K562 (cell line): ENCODE measurements at regions not wholly inside any gene's neighbourhood (a gene's known extent, or its start where the extent isn't known, plus 50 kb on each side); places are given as distances from the start of the nearest gene placed in this dataset.
"Not testable (repeated sequence)": the region's sequence is repeated elsewhere in the genome, so short reads cannot be mapped to it uniquely, and the experiment has no call there.

Experiments
- AFF4 ChIP-seq: sonication (generic); formaldehyde crosslinking; IDR thresholded peaks from 2 replicates; pipeline ENCODE4 v1.8.0; 2023; ENCODE audit warnings: mild to moderate bottlenecking, missing genetic modification reagents
- CTCFL ChIP-seq: IDR thresholded peaks from 2 replicates; pipeline ENCODE4 v1.6.1; 2011; ENCODE audit warnings: borderline replicate concordance, low read depth, mild to moderate bottlenecking, moderate library complexity, low read length; ENCODE audit not compliant: insufficient read depth, poor library complexity, severe bottlenecking
- CXXC5 ChIP-seq: fragments of 250-450 bp; sonication (Bioruptor Pico); IDR thresholded peaks from 2 replicates; pipeline ENCODE4 v1.8.0; 2022; ENCODE audit warnings: inconsistent platforms, mild to moderate bottlenecking, moderate library complexity
- E2F6 ChIP-seq, 2 experiments: IDR thresholded peaks; 2 replicates each; pipeline ENCODE4 v1.6.1; 2011; ENCODE audit warnings: borderline replicate concordance in 1 of 2, control low read depth in 1 of 2, low read depth in 1 of 2, low read length in 1 of 2, mild to moderate bottlenecking in 1 of 2, mixed read lengths in 1 of 2, moderate library complexity in 1 of 2; ENCODE audit not compliant: insufficient read depth in 1 of 2, insufficient read length in 1 of 2, poor library complexity in 1 of 2, severe bottlenecking in 1 of 2; ENCODE audit errors: extremely low read depth in 1 of 2
- FOXM1 ChIP-seq, 2 experiments: fragments of 450-650 bp in 1 of 2; sonication (generic) in 1 of 2; formaldehyde crosslinking in 1 of 2; IDR thresholded peaks; 2 replicates each; pipeline versions ENCODE4 v1.6.1 to v1.9.0; 2017 to 2022; ENCODE audit warnings: low read depth in 2 of 2, mild to moderate bottlenecking in 2 of 2, missing genetic modification reagents in 1 of 2, moderate library complexity in 1 of 2
- L3MBTL2 ChIP-seq: fragments of 450-650 bp; IDR thresholded peaks from 2 replicates; pipeline ENCODE4 v1.6.1; 2016; ENCODE audit warnings: mild to moderate bottlenecking, moderate library complexity
- POLR2G ChIP-seq: fragments of 200-400 bp; formaldehyde crosslinking; IDR thresholded peaks from 2 replicates; pipeline ENCODE4 v1.6.1; 2017; ENCODE audit warnings: low read depth, mild to moderate bottlenecking, antibody characterized with exemption, low read length, moderate library complexity
- TCF3 ChIP-seq: sonication (generic); formaldehyde crosslinking; IDR thresholded peaks from 2 replicates; pipeline ENCODE4 v1.4.0; 2020; ENCODE audit warnings: mild to moderate bottlenecking, missing genetic modification reagents
- ZBTB1 ChIP-seq: sonication (generic); formaldehyde crosslinking; IDR thresholded peaks from 2 replicates; pipeline ENCODE4 v1.8.1; 2023; ENCODE audit warnings: missing genetic modification reagents, low read depth, mild to moderate bottlenecking, borderline replicate concordance
- ZFX ChIP-seq: sonication (generic); formaldehyde crosslinking; IDR thresholded peaks from 2 replicates; pipeline ENCODE4 v1.8.0; 2022; ENCODE audit warnings: mild to moderate bottlenecking, missing genetic modification reagents, moderate library complexity

GRCh38 chr7:113593455-113593854 lies 325.4 kb downstream of the PPP1R3A start (continued):
- TF ChIP-seq E2F6 (IDR thresholded peaks at IDR 0.05; ENCODE audit: borderline replicate concordance in 1 of 2, extremely low read depth in 1 of 2, insufficient read depth in 1 of 2, insufficient read length in 1 of 2, low read depth in 1 of 2, low read length in 1 of 2, poor library complexity in 1 of 2, severe bottlenecking in 1 of 2) (peak in 1 of 2 experiments; percentile 76), POLR2G (peak; percentile 71), CXXC5 (CRISPR knock-in tag) (0 out of 2 replicates have a peak, but pooled peaks have one; percentile 14), AFF4 (CRISPR knock-in tag) (peak; percentile 43; the same call in 1 of the 2 replicates), TCF3 (0 out of 2 replicates have a peak, but pooled peaks have one; percentile 10), CTCFL (peak; percentile 7), FOXM1 (CRISPR knock-in tag; IDR thresholded peaks at IDR 0.05; ENCODE audit: low read depth) (0 out of 2 replicates have a peak, but pooled peaks have one; percentile 28), L3MBTL2 (peak; percentile 66), ZBTB1 (CRISPR knock-in tag) (peak; percentile 73; the same call in 1 of the 2 replicates), ZFX (CRISPR knock-in tag) (peak; percentile 82)
- not testable (repeated sequence) for TF ChIP-seq FOXM1 (IDR thresholded peaks at IDR 0.05; ENCODE audit: low read depth)
